ENCODE measurements at regions not wholly inside any gene's neighbourhood (a gene's known extent, or its start where the extent isn't known, plus 50 kb on each side); places are given as distances from the start of the nearest gene placed in this dataset.

DNA sequence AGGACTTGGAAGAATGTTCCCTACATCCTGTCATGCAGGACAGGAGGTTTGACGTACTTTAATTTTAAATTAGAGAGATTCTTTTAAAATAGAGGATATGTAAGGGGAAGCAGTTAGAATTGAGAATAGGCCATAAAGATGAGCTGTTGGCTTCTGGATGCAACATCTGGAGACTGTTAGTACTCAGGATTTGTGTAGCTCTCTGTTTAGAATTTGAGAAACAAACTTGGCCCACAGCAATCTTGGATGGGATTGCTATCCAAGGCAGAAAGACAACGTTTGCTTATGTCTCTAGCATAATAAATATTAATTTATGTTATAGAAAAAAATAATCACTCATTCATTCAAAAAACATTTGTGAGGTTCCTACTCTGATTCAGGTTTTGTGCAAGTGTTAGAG, 398.4 kb upstream of the NOVA1 start:
- TF ChIP-seq SMC3 (conservative IDR thresholded peaks at IDR 0.05; ENCODE audit: poor library complexity) (no peak), RAD21 (conservative IDR thresholded peaks at IDR 0.05) (no peak), TAF1 (IDR thresholded peaks at IDR 0.05; ENCODE audit: low read depth) (no peak)
- Histone ChIP-seq H3K9ac (ENCODE audit: low read length) (no peak overlapping the region), H3K9me2 (ENCODE audit: insufficient read depth, low read length) (no peaks in the 10 kb centered on the region), H3K79me2 (replicated peaks; ENCODE audit: insufficient read depth, low read length) (no peaks in the 10 kb centered on the region), H4K20me1 (ENCODE audit: insufficient read depth) (no peaks in the 10 kb centered on the region), H2AFZ (ENCODE audit: low read depth, low read length) (no peak overlapping the region), H3K27ac (ENCODE audit: low read length) (no peak overlapping the region), H3K9me3 (ENCODE audit: low read length) (no peaks in the 10 kb centered on the region), H3K27me3 (ENCODE audit: insufficient read depth, low read depth, low read length) (no peaks in the 10 kb centered on the region), H3K36me3 (ENCODE audit: insufficient read depth, low read length) (no peaks in the 10 kb centered on the region), H3K4me2 (ENCODE audit: low read length) (no peak overlapping the region), H3F3A (ENCODE audit: insufficient read depth, low read length, poor library complexity, severe bottlenecking) (no peaks in the 10 kb centered on the region), H3K4me3 (ENCODE audit: low read length) (no peak overlapping the region)

DNA sequence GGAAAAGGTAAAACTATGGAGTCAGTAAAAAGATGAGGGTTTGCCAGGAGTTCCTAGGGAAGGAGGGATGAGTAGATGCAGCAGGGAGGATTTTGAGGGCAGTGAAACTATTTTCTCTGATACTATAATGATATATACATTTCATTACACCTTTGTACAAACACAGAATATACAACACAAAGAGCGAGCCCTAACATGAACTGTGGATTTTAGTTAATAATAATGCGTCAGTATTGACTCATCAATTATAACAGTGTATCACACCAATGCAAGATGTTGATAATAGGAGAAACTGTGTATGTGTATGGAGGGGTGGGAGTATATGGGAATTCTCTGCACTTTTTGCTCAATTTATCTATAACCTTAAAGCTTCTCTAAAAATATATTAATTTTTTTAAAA, 404.3 kb upstream of the NOVA1 start:
- H3F3A ChIP-seq (ENCODE audit: insufficient read depth, low read length, poor library complexity, severe bottlenecking), result no peaks in the 10 kb centered on the region
- TF ChIP-seq, protein P1, sequence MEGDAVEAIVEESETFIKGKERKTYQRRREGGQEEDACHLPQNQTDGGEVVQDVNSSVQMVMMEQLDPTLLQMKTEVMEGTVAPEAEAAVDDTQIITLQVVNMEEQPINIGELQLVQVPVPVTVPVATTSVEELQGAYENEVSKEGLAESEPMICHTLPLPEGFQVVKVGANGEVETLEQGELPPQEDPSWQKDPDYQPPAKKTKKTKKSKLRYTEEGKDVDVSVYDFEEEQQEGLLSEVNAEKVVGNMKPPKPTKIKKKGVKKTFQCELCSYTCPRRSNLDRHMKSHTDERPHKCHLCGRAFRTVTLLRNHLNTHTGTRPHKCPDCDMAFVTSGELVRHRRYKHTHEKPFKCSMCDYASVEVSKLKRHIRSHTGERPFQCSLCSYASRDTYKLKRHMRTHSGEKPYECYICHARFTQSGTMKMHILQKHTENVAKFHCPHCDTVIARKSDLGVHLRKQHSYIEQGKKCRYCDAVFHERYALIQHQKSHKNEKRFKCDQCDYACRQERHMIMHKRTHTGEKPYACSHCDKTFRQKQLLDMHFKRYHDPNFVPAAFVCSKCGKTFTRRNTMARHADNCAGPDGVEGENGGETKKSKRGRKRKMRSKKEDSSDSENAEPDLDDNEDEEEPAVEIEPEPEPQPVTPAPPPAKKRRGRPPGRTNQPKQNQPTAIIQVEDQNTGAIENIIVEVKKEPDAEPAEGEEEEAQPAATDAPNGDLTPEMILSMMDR (IDR thresholded peaks at IDR 0.05; ENCODE audit: poor library complexity, severe bottlenecking), result no peak
- TF ChIP-seq EZH2 (IDR thresholded peaks at IDR 0.05; ENCODE audit: borderline replicate concordance, insufficient read depth, low read length, poor library complexity, severe bottlenecking) (no peak), MXI1 (conservative IDR thresholded peaks at IDR 0.05; ENCODE audit: poor library complexity, severe bottlenecking) (no peak), EP300 (conservative IDR thresholded peaks at IDR 0.05; ENCODE audit: poor library complexity, severe bottlenecking) (no peak), SMC3 (conservative IDR thresholded peaks at IDR 0.05; ENCODE audit: poor library complexity) (no peak), RAD21 (conservative IDR thresholded peaks at IDR 0.05) (no peak), TAF1 (IDR thresholded peaks at IDR 0.05; ENCODE audit: low read depth) (no peak), POLR2AphosphoS5 (IDR thresholded peaks at IDR 0.05) (no peak)
- TF ChIP-seq, protein P2, sequence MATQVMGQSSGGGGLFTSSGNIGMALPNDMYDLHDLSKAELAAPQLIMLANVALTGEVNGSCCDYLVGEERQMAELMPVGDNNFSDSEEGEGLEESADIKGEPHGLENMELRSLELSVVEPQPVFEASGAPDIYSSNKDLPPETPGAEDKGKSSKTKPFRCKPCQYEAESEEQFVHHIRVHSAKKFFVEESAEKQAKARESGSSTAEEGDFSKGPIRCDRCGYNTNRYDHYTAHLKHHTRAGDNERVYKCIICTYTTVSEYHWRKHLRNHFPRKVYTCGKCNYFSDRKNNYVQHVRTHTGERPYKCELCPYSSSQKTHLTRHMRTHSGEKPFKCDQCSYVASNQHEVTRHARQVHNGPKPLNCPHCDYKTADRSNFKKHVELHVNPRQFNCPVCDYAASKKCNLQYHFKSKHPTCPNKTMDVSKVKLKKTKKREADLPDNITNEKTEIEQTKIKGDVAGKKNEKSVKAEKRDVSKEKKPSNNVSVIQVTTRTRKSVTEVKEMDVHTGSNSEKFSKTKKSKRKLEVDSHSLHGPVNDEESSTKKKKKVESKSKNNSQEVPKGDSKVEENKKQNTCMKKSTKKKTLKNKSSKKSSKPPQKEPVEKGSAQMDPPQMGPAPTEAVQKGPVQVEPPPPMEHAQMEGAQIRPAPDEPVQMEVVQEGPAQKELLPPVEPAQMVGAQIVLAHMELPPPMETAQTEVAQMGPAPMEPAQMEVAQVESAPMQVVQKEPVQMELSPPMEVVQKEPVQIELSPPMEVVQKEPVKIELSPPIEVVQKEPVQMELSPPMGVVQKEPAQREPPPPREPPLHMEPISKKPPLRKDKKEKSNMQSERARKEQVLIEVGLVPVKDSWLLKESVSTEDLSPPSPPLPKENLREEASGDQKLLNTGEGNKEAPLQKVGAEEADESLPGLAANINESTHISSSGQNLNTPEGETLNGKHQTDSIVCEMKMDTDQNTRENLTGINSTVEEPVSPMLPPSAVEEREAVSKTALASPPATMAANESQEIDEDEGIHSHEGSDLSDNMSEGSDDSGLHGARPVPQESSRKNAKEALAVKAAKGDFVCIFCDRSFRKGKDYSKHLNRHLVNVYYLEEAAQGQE (IDR thresholded peaks at IDR 0.05; ENCODE audit: borderline replicate concordance), result no peak
- no peak overlapping the region for H2AFZ ChIP-seq (ENCODE audit: low read depth, low read length)
- H3K4me2 ChIP-seq (ENCODE audit: low read length), result no peak overlapping the region
- H3K9me2 ChIP-seq (ENCODE audit: insufficient read depth, low read length), result no peaks in the 10 kb centered on the region
- no peaks in the 10 kb centered on the region for H3K9me3 ChIP-seq (ENCODE audit: low read length)
- H3K27ac ChIP-seq (ENCODE audit: low read length), result no peak overlapping the region
- no peak overlapping the region for H3K4me3 ChIP-seq (ENCODE audit: low read length)
- no peaks in the 10 kb centered on the region for H3K36me3 ChIP-seq (ENCODE audit: insufficient read depth, low read length)
- H3K27me3 ChIP-seq (ENCODE audit: insufficient read depth, low read depth, low read length), result no peaks in the 10 kb centered on the region
- no peak overlapping the region for H3K9ac ChIP-seq (ENCODE audit: low read length)
- no peaks in the 10 kb centered on the region for H3K79me2 ChIP-seq (replicated peaks; ENCODE audit: insufficient read depth, low read length)
- no peaks in the 10 kb centered on the region for H4K20me1 ChIP-seq (ENCODE audit: insufficient read depth)

DNA sequence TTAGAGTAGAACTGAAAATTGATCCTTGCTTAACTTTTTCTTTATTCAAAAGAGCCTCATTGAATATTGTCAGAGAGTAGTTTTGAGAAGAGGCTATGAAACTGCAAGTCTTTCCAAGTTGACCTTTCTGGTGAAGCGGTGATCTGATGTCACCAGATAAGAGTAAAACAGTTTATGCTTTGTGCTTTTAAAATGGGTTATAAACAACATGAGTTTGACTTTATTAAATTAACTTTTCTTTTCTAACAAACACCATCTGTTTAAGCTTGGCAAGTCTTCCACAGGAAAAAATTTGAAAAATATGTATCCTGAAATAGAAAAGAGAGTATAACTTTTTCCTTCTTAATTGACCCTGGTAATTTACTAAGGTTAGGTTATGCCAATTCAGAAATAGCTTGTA, 408.7 kb upstream of the NOVA1 start:
- Histone ChIP-seq H3K4me3 (ENCODE audit: low read length) (no peak overlapping the region), H3K9me2 (ENCODE audit: insufficient read depth, low read length) (no peaks in the 10 kb centered on the region), H3K79me2 (replicated peaks; ENCODE audit: insufficient read depth, low read length) (no peaks in the 10 kb centered on the region), H3K27ac (ENCODE audit: low read length) (no peak overlapping the region), H3F3A (ENCODE audit: insufficient read depth, low read length, poor library complexity, severe bottlenecking) (no peaks in the 10 kb centered on the region), H3K9ac (ENCODE audit: low read length) (no peak overlapping the region), H2AFZ (ENCODE audit: low read depth, low read length) (no peak overlapping the region), H4K20me1 (ENCODE audit: insufficient read depth) (no peaks in the 10 kb centered on the region), H3K27me3 (ENCODE audit: insufficient read depth, low read depth, low read length) (no peaks in the 10 kb centered on the region), H3K4me2 (ENCODE audit: low read length) (no peak overlapping the region), H3K9me3 (ENCODE audit: low read length) (no peaks in the 10 kb centered on the region), H3K36me3 (ENCODE audit: insufficient read depth, low read length) (no peaks in the 10 kb centered on the region)
- no peak for TF ChIP-seq POLR2AphosphoS5 (IDR thresholded peaks at IDR 0.05)
- no peak for TF ChIP-seq MXI1 (conservative IDR thresholded peaks at IDR 0.05; ENCODE audit: poor library complexity, severe bottlenecking)
- TF ChIP-seq EZH2 (IDR thresholded peaks at IDR 0.05; ENCODE audit: borderline replicate concordance, insufficient read depth, low read length, poor library complexity, severe bottlenecking), result no peak
- TF ChIP-seq SMC3 (conservative IDR thresholded peaks at IDR 0.05; ENCODE audit: poor library complexity), result no peak
- TF ChIP-seq, protein P2 (IDR thresholded peaks at IDR 0.05; ENCODE audit: borderline replicate concordance), result no peak
- TF ChIP-seq RAD21 (conservative IDR thresholded peaks at IDR 0.05), result no peak
- TF ChIP-seq TAF1 (IDR thresholded peaks at IDR 0.05; ENCODE audit: low read depth), result no peak
- TF ChIP-seq, protein P1 (IDR thresholded peaks at IDR 0.05; ENCODE audit: poor library complexity, severe bottlenecking), result no peak
- TF ChIP-seq EP300 (conservative IDR thresholded peaks at IDR 0.05; ENCODE audit: poor library complexity, severe bottlenecking), result no peak
